ENCODE measurements at regions not wholly inside any gene's neighbourhood (a gene's known extent, or its start where the extent isn't known, plus 50 kb on each side); places are given as distances from the start of the nearest gene placed in this dataset.

- peaks cover 9 to 16% of the 10 kb centered on the region in 2 donors for H3K4me1 Mint-ChIP-seq (ENCODE audit: low read depth in 2 of 2)
Measured at GRCh38 chr2:343355-343754, 55.5 kb upstream of the ALKAL2 start.

GRCh38 chr2:341912-342311 lies 54.0 kb upstream of the ALKAL2 start:
- Mint-ChIP-seq H3K4me1 (ENCODE audit: low read depth in 2 of 2) (peaks cover 9 to 16% of the 10 kb centered on the region in 2 donors), H3K9me3 (peaks cover 4 to 12% of the 10 kb centered on the region in 2 donors), H3K4me3 (no peak overlapping the region), H3K36me3 (ENCODE audit: insufficient read depth) (peaks cover 3% of the 10 kb centered on the region), H3K27me3 (peaks cover 14 to 64% of the 10 kb centered on the region in 2 donors), H3K27ac (peak overlapping the region; percentile 9 to 79)
- ATAC-seq (replicated peaks) (no peak), DNase-seq (no peak)

More at GRCh38 chr2:343355-343754, 55.5 kb upstream of the ALKAL2 start:
- no peak for ATAC-seq (replicated peaks)
- H3K27ac Mint-ChIP-seq = peak overlapping the region in 1 of 2 donors; percentile 79
- no peak for DNase-seq
- peaks cover 6 to 60% of the 10 kb centered on the region in 2 donors for H3K27me3 Mint-ChIP-seq
- H3K36me3 Mint-ChIP-seq (ENCODE audit: insufficient read depth) = no peaks in the 10 kb centered on the region
- no peak overlapping the region for H3K4me3 Mint-ChIP-seq
- H3K9me3 Mint-ChIP-seq = no peaks in the 10 kb centered on the region

- Mint-ChIP-seq H3K9me3 (peaks cover 7 to 17% of the 10 kb centered on the region in 2 donors), H3K27ac (no peak overlapping the region), H3K4me3 (no peak overlapping the region), H3K27me3 (peaks cover 16 to 61% of the 10 kb centered on the region in 2 donors), H3K4me1 (ENCODE audit: low read depth in 2 of 2) (peaks cover 8 to 16% of the 10 kb centered on the region in 2 donors), H3K36me3 (ENCODE audit: insufficient read depth) (peaks cover 3% of the 10 kb centered on the region)
- ATAC-seq (replicated peaks) = no peak
- no peak for DNase-seq
Measured at GRCh38 chr2:341017-341542, 53.2 kb upstream of the ALKAL2 start.

Measured in effector memory CD8-positive, alpha-beta T cell (primary cell).